ENCODE measurements at regions not wholly inside any gene's neighbourhood (a gene's known extent, or its start where the extent isn't known, plus 50 kb on each side); places are given as distances from the start of the nearest gene placed in this dataset.

DNA sequence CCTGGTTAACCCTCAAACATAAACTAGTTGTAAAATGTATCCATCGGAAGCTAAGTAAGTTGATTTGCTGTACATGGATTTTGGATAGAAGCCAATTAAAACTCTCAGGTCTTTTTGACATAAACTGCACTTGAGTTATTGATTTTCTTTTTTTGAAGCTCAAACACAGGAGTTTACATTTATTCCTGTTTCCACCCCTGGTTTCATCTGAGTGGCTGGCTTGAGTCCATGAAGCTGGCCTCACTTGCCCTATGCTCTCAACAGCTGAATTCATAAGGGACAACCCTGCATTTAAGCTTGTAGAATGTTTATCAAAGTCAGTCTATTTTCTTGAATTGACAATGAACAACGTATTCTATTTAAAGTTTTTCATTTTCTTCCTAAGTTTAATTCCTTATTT lies 58.1 kb upstream of the PLEKHG1 start:
- Histone ChIP-seq H3K9me3 (ENCODE audit: control insufficient read depth, low read depth, low read length) (no peaks in the 10 kb centered on the region), H3K79me2 (ENCODE audit: control insufficient read depth, insufficient read depth, low read length) (no peaks in the 10 kb centered on the region), H3K27me3 (ENCODE audit: control insufficient read depth, extremely low read depth, insufficient read depth, low read length) (peaks cover 22% of the 10 kb centered on the region), H3K9me1 (ENCODE audit: control insufficient read depth, extremely low read depth, insufficient read depth, low read length) (no peaks in the 10 kb centered on the region), H3K4me2 (ENCODE audit: control insufficient read depth, extremely low read depth, insufficient read depth, low read depth, low read length) (no peak overlapping the region), H2AFZ (ENCODE audit: control insufficient read depth, low read length) (no peak overlapping the region), H3K4me1 (ENCODE audit: control insufficient read depth, extremely low read depth, insufficient read depth, low read length) (no peaks in the 10 kb centered on the region), H4K20me1 (ENCODE audit: control insufficient read depth, extremely low read depth, insufficient read depth, low read length) (no peaks in the 10 kb centered on the region), H3K36me3 (ENCODE audit: control insufficient read depth in 2 of 2, extremely low read depth in 1 of 2, insufficient read depth in 2 of 2, low read length in 2 of 2) (no peaks in the 10 kb centered on the region), H3K4me3 (ENCODE audit: control insufficient read depth in 2 of 3, extremely low read depth in 1 of 3, insufficient read depth in 2 of 3, low read depth in 1 of 3, low read length in 3 of 3) (no peak overlapping the region), H3K9ac (ENCODE audit: control insufficient read depth, extremely low read depth, insufficient read depth, low read length) (no peak overlapping the region), H3K27ac (ENCODE audit: control insufficient read depth, insufficient read depth, low read length) (no peak overlapping the region)
- DNase-seq (ENCODE audit: low read depth, low spot score) (no peak), FAIRE-seq (no peak)
- TF ChIP-seq, protein P1, sequence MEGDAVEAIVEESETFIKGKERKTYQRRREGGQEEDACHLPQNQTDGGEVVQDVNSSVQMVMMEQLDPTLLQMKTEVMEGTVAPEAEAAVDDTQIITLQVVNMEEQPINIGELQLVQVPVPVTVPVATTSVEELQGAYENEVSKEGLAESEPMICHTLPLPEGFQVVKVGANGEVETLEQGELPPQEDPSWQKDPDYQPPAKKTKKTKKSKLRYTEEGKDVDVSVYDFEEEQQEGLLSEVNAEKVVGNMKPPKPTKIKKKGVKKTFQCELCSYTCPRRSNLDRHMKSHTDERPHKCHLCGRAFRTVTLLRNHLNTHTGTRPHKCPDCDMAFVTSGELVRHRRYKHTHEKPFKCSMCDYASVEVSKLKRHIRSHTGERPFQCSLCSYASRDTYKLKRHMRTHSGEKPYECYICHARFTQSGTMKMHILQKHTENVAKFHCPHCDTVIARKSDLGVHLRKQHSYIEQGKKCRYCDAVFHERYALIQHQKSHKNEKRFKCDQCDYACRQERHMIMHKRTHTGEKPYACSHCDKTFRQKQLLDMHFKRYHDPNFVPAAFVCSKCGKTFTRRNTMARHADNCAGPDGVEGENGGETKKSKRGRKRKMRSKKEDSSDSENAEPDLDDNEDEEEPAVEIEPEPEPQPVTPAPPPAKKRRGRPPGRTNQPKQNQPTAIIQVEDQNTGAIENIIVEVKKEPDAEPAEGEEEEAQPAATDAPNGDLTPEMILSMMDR (optimal IDR thresholded peaks at IDR 0.05 in 1 of 3, IDR thresholded peaks at IDR 0.05 in 1 of 3, conservative IDR thresholded peaks at IDR 0.05 in 1 of 3; ENCODE audit: extremely low read depth in 1 of 3, insufficient read depth in 2 of 3, low read length in 3 of 3), result no peak
- no peak for TF ChIP-seq EZH2 (IDR thresholded peaks at IDR 0.05; ENCODE audit: low read length)
- dilution Hi-C loops (cut with MboI; ENCODE audit: extremely low pct_ligation_motif_present, low sequenced_read_pairs), result no loop called here

DNA sequence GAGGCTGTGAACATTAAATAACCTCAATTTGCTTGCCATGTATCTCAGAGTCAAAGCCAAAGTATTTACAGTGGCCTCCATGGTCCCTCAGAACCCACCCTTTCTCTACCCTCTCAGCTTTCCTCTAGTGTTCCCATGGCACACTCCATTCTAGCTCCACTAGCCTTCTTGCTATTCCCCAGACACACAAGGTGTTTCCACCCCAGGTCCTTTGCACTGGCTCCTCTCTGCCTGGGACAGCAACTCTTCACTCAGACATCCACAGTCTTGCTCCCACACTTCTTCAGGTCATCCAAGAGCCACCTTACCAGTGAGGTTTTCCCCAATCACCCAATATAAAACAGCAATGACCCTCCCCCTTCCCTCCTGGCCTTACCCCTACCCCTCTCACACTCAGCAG lies 56.5 kb upstream of the PLEKHG1 start:
- dilution Hi-C loops (cut with MboI; ENCODE audit: extremely low pct_ligation_motif_present, low sequenced_read_pairs), result no loop called here
- DNase-seq (ENCODE audit: low read depth, low spot score), result no peak
- no peak overlapping the region for H3K27ac ChIP-seq (ENCODE audit: control insufficient read depth, insufficient read depth, low read length)
- H3K9ac ChIP-seq (ENCODE audit: control insufficient read depth, extremely low read depth, insufficient read depth, low read length), result no peak overlapping the region
- H3K79me2 ChIP-seq (ENCODE audit: control insufficient read depth, insufficient read depth, low read length), result no peaks in the 10 kb centered on the region
- H3K27me3 ChIP-seq (ENCODE audit: control insufficient read depth, extremely low read depth, insufficient read depth, low read length), result peaks cover 38% of the 10 kb centered on the region
- H3K36me3 ChIP-seq (ENCODE audit: control insufficient read depth in 2 of 2, extremely low read depth in 1 of 2, insufficient read depth in 2 of 2, low read length in 2 of 2), result no peaks in the 10 kb centered on the region
- no peaks in the 10 kb centered on the region for H3K9me1 ChIP-seq (ENCODE audit: control insufficient read depth, extremely low read depth, insufficient read depth, low read length)
- no peaks in the 10 kb centered on the region for H4K20me1 ChIP-seq (ENCODE audit: control insufficient read depth, extremely low read depth, insufficient read depth, low read length)
- TF ChIP-seq, protein P1 (optimal IDR thresholded peaks at IDR 0.05 in 1 of 3, IDR thresholded peaks at IDR 0.05 in 1 of 3, conservative IDR thresholded peaks at IDR 0.05 in 1 of 3; ENCODE audit: extremely low read depth in 1 of 3, insufficient read depth in 2 of 3, low read length in 3 of 3), result no peak
- TF ChIP-seq EZH2 (IDR thresholded peaks at IDR 0.05; ENCODE audit: low read length), result no peak
- FAIRE-seq, result no peak
- no peak overlapping the region for H3K4me3 ChIP-seq (ENCODE audit: control insufficient read depth in 2 of 3, extremely low read depth in 1 of 3, insufficient read depth in 2 of 3, low read depth in 1 of 3, low read length in 3 of 3)
- no peak overlapping the region for H3K4me2 ChIP-seq (ENCODE audit: control insufficient read depth, extremely low read depth, insufficient read depth, low read depth, low read length)
- H3K4me1 ChIP-seq (ENCODE audit: control insufficient read depth, extremely low read depth, insufficient read depth, low read length), result no peaks in the 10 kb centered on the region
- H3K9me3 ChIP-seq (ENCODE audit: control insufficient read depth, low read depth, low read length), result no peaks in the 10 kb centered on the region
- H2AFZ ChIP-seq (ENCODE audit: control insufficient read depth, low read length), result no peak overlapping the region

Data from keratinocyte (primary cell).